ENCODE measurements at regions not wholly inside any gene's neighbourhood (a gene's known extent, or its start where the extent isn't known, plus 50 kb on each side); places are given as distances from the start of the nearest gene placed in this dataset.
"Not testable (repeated sequence)": the region's sequence is repeated elsewhere in the genome, so short reads cannot be mapped to it uniquely, and the experiment has no call there.

- Histone ChIP-seq H2AFZ (ENCODE audit: low read depth, low read length, poor library complexity, severe bottlenecking) (no peak overlapping the region), H3K79me2 (ENCODE audit: insufficient read depth, low read length) (no peaks in the 10 kb centered on the region), H4K20me1 (ENCODE audit: insufficient read depth) (no peaks in the 10 kb centered on the region), H3K9me3 (ENCODE audit: control insufficient read depth in 1 of 2, insufficient read depth in 1 of 2, low read depth in 1 of 2, low read length in 2 of 2) (no peaks in the 10 kb centered on the region), H3K27me3 (ENCODE audit: insufficient read depth, low read length) (no peaks in the 10 kb centered on the region), H3K4me2 (ENCODE audit: low read length) (no peak overlapping the region), H3K4me3 (replicated peaks in 1 of 2; ENCODE audit: low read depth in 1 of 2, low read length in 2 of 2) (no peak overlapping the region), H3K9ac (ENCODE audit: low read length) (no peak overlapping the region), H3K27ac (ENCODE audit: low read depth, low read length) (no peak overlapping the region), H3K36me3 (ENCODE audit: control insufficient read depth in 1 of 2, insufficient read depth in 2 of 2, low read length in 2 of 2) (no peaks in the 10 kb centered on the region), H3K9me2 (ENCODE audit: insufficient read depth) (no peaks in the 10 kb centered on the region), H3K4me1 (ENCODE audit: control insufficient read depth in 1 of 2, insufficient read depth in 2 of 2, low read length in 2 of 2) (no peaks in the 10 kb centered on the region)
- ATAC-seq = no peak
- ChIA-PET RAD21 (ENCODE audit: low non-redundant PET in 1 of 2, low total read pairs in 2 of 2, uncharacterized antibody in 2 of 2, unreplicated experiment in 2 of 2) (no interaction called here), CTCF (no interaction called here), POLR2A (no interaction called here)
- no peak for TF ChIP-seq SIN3A (IDR thresholded peaks at IDR 0.05; ENCODE audit: low read depth)
- TF ChIP-seq CEBPB (IDR thresholded peaks at IDR 0.05; ENCODE audit: low read depth) = no peak
- TF ChIP-seq ZFX (IDR thresholded peaks at IDR 0.05) = no peak
- TF ChIP-seq RAD21 (IDR thresholded peaks at IDR 0.05; ENCODE audit: low read depth) = no peak
- no TSS peak for BruUV-seq (replicated peaks)
- no peak for DNase-seq (ENCODE audit: low read depth, low spot score)
- intact Hi-C loops (cut with micrococcal nuclease) = no loop called here
These were observed 87.7 kb upstream of the UFL1 start for GRCh38 chr6:96433950-96434349.

- intact Hi-C loops (cut with micrococcal nuclease) = no loop called here
These were observed 85.2 kb upstream of the UFL1 start for GRCh38 chr6:96436398-96436797.

GRCh38 chr6:96437228-96437627 lies 84.4 kb upstream of the UFL1 start:
- CTCF ChIA-PET; POLR2A ChIA-PET; H3K27ac ChIP-seq (ENCODE audit: low read depth, low read length); H3K27me3 ChIP-seq (ENCODE audit: insufficient read depth, low read length); H3K9me3 ChIP-seq (ENCODE audit: control insufficient read depth in 1 of 2, insufficient read depth in 1 of 2, low read depth in 1 of 2, low read length in 2 of 2); H2AFZ ChIP-seq (ENCODE audit: low read depth, low read length, poor library complexity, severe bottlenecking); intact Hi-C loops (cut with micrococcal nuclease); H3K79me2 ChIP-seq (ENCODE audit: insufficient read depth, low read length); BruUV-seq (replicated peaks); H3K4me2 ChIP-seq (ENCODE audit: low read length); DNase-seq (ENCODE audit: low read depth, low spot score); H3K36me3 ChIP-seq (ENCODE audit: control insufficient read depth in 1 of 2, insufficient read depth in 2 of 2, low read length in 2 of 2); H4K20me1 ChIP-seq (ENCODE audit: insufficient read depth); ATAC-seq; H3K4me3 ChIP-seq (replicated peaks in 1 of 2; ENCODE audit: low read depth in 1 of 2, low read length in 2 of 2); H3K4me1 ChIP-seq (ENCODE audit: control insufficient read depth in 1 of 2, insufficient read depth in 2 of 2, low read length in 2 of 2); H3K9ac ChIP-seq (ENCODE audit: low read length); RAD21 ChIA-PET (ENCODE audit: low non-redundant PET in 1 of 2, low total read pairs in 2 of 2, uncharacterized antibody in 2 of 2, unreplicated experiment in 2 of 2); H3K9me2 ChIP-seq (ENCODE audit: insufficient read depth): not testable (repeated sequence)

More at GRCh38 chr6:96436398-96436797, 85.2 kb upstream of the UFL1 start:
- no peaks in the 10 kb centered on the region for H3K9me2 ChIP-seq (ENCODE audit: insufficient read depth)
- ATAC-seq = no peak
- H3K9ac ChIP-seq (ENCODE audit: low read length) = no peak overlapping the region
- H3K4me3 ChIP-seq (replicated peaks in 1 of 2; ENCODE audit: low read depth in 1 of 2, low read length in 2 of 2) = no peak overlapping the region
- ChIA-PET RAD21 (ENCODE audit: low non-redundant PET in 1 of 2, low total read pairs in 2 of 2, uncharacterized antibody in 2 of 2, unreplicated experiment in 2 of 2) (no interaction called here), CTCF (no interaction called here), POLR2A (no interaction called here)
- no peaks in the 10 kb centered on the region for H3K79me2 ChIP-seq (ENCODE audit: insufficient read depth, low read length)
- H3K4me1 ChIP-seq (ENCODE audit: control insufficient read depth in 1 of 2, insufficient read depth in 2 of 2, low read length in 2 of 2) = no peaks in the 10 kb centered on the region
- H3K4me2 ChIP-seq (ENCODE audit: low read length) = no peak overlapping the region
- no peak overlapping the region for H3K27ac ChIP-seq (ENCODE audit: low read depth, low read length)
- BruUV-seq (replicated peaks) = no TSS peak
- no peaks in the 10 kb centered on the region for H4K20me1 ChIP-seq (ENCODE audit: insufficient read depth)
- H3K27me3 ChIP-seq (ENCODE audit: insufficient read depth, low read length) = no peaks in the 10 kb centered on the region
- no peaks in the 10 kb centered on the region for H3K36me3 ChIP-seq (ENCODE audit: control insufficient read depth in 1 of 2, insufficient read depth in 2 of 2, low read length in 2 of 2)
- H3K9me3 ChIP-seq (ENCODE audit: control insufficient read depth in 1 of 2, insufficient read depth in 1 of 2, low read depth in 1 of 2, low read length in 2 of 2) = no peaks in the 10 kb centered on the region
- TF ChIP-seq JUND (IDR thresholded peaks at IDR 0.05) (no peak), EGR1 (IDR thresholded peaks at IDR 0.05; ENCODE audit: low read depth) (no peak), YY1 (IDR thresholded peaks at IDR 0.05; ENCODE audit: extremely low read depth, insufficient replicate concordance, low read depth, low read length) (no peak)
- no peak overlapping the region for H2AFZ ChIP-seq (ENCODE audit: low read depth, low read length, poor library complexity, severe bottlenecking)
- DNase-seq (ENCODE audit: low read depth, low spot score) = no peak
